Breast epithelium (tissue), 4 donors: ENCODE measurements at regions not wholly inside any gene's neighbourhood (a gene's known extent, or its start where the extent isn't known, plus 50 kb on each side); places are given as distances from the start of the nearest gene placed in this dataset.

Experiments used
- DNase-seq, 2 donors: peaks; one replicate each; pipeline ENCODE4 v3.0.0-alpha.2; 2019; ENCODE audit warnings: low spot score in 2 of 2
- H3K27ac ChIP-seq, 2 donors: fragments of 200-600 bp; sonication (generic) in 1 of 2; one replicate each; pipeline ENCODE4 v1.5.1; 2016 to 2019; ENCODE audit warnings: mild to moderate bottlenecking in 1 of 2
- H3K27me3 ChIP-seq, 2 donors: fragments of 200-600 bp; sonication (generic) in 1 of 2; one replicate each; pipeline versions ENCODE4 v1.5.1 to v1.6.0; 2017 to 2019; ENCODE audit warnings: control low read depth in 1 of 2, mild to moderate bottlenecking in 1 of 2
- H3K36me3 ChIP-seq: fragments of 200-600 bp; one replicate; pipeline ENCODE4 v1.5.1; 2019
- H3K4me1 ChIP-seq, 2 donors: fragments of 200-600 bp; sonication (generic); one replicate each; pipeline ENCODE4 v1.5.1; 2016 to 2019; ENCODE audit warnings: control low read depth in 1 of 2
- H3K4me3 ChIP-seq, 3 donors: fragments of 200-600 bp; sonication (generic); 1 replicate in 2 of 3; 2 replicates in 1 of 3; pipeline ENCODE4 v1.5.1; 2016 to 2019; ENCODE audit warnings: mild to moderate bottlenecking in 3 of 3, moderate library complexity in 2 of 3
- H3K9me3 ChIP-seq, 2 donors: fragments of 200-600 bp; sonication (generic) in 1 of 2; one replicate each; pipeline ENCODE4 v1.5.1; 2016 to 2019; ENCODE audit warnings: control low read depth in 1 of 2
- POLR2A ChIP-seq: fragments of 450-650 bp; IDR thresholded peaks from one replicate; pipeline ENCODE4 v1.6.1; 2016; ENCODE audit warnings: antibody characterized with exemption, mild to moderate bottlenecking, moderate library complexity
- POLR2AphosphoS5 ChIP-seq, 3 donors: sonication (generic); formaldehyde crosslinking; IDR thresholded peaks; one replicate each; pipeline ENCODE4 v1.6.1; 2017; ENCODE audit warnings: antibody characterized with exemption in 3 of 3
- intact Hi-C: fragments of 100-400 bp; cut with DNase I; formaldehyde crosslinking; loops from one replicate; pipeline ENCODE4 v1.15.1; 2023; ENCODE audit warnings: low total_unique reads
- TF ChIP-seq, protein P1 (sequence below), 3 donors: fragments of 450-650 bp; IDR thresholded peaks; one replicate each; pipeline ENCODE4 v1.5.1; 2016 to 2017; ENCODE audit warnings: antibody characterized with exemption in 3 of 3, mild to moderate bottlenecking in 3 of 3, moderate library complexity in 3 of 3

DNA sequence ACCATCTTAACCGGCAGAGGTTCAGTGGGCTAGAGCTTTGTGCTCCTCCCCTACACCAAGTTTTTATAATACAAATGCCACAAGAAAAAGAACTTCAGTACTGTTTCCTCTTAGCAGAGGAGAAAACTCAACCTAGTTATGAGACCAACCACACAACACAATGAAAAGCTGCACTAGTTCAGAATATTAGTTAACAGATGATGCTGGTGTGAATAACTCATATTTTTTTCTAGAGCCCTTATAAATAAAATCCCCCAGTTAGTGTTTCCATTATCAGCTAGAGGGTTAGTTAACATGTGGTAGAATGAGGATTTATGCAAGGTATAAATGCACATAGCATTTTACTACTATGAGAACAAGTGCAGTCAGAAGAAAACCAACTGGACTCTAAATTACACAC, 61.9 kb upstream of the AMN1 start:
- DNase-seq, result no peak
- H3K36me3 ChIP-seq, result no peaks in the 10 kb centered on the region
- H3K9me3 ChIP-seq, result no peaks in the 10 kb centered on the region
- no peak overlapping the region for H3K4me3 ChIP-seq
- TF ChIP-seq, protein P1, sequence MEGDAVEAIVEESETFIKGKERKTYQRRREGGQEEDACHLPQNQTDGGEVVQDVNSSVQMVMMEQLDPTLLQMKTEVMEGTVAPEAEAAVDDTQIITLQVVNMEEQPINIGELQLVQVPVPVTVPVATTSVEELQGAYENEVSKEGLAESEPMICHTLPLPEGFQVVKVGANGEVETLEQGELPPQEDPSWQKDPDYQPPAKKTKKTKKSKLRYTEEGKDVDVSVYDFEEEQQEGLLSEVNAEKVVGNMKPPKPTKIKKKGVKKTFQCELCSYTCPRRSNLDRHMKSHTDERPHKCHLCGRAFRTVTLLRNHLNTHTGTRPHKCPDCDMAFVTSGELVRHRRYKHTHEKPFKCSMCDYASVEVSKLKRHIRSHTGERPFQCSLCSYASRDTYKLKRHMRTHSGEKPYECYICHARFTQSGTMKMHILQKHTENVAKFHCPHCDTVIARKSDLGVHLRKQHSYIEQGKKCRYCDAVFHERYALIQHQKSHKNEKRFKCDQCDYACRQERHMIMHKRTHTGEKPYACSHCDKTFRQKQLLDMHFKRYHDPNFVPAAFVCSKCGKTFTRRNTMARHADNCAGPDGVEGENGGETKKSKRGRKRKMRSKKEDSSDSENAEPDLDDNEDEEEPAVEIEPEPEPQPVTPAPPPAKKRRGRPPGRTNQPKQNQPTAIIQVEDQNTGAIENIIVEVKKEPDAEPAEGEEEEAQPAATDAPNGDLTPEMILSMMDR (IDR thresholded peaks at IDR 0.05), result no peak
- TF ChIP-seq POLR2A (no peak), POLR2AphosphoS5 (IDR thresholded peaks at IDR 0.05) (no peak)
- H3K27ac ChIP-seq, result no peak overlapping the region
- no peaks in the 10 kb centered on the region for H3K4me1 ChIP-seq
- intact Hi-C loops, result no loop called here
- no peaks in the 10 kb centered on the region for H3K27me3 ChIP-seq

DNA sequence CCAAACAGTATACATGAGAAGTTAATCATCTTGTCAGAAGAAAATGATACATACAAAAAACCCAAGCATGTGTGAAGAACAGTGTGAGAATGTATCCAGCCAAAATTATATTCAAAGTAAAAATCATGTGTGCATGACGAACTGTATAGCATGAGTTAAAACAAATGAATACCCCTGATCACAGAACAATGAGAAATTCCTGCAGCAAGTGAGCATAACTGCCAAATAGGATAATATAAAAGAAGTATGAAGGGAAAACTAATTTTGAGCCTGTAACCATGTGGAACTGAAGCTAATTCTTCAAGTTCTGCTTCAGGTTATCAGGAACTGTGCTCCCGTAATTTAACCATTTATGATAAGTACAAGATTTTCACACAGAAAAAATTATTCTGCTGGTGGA, 56.5 kb upstream of the AMN1 start:
- Histone ChIP-seq H3K27me3 (no peaks in the 10 kb centered on the region), H3K9me3 (no peaks in the 10 kb centered on the region), H3K36me3 (no peaks in the 10 kb centered on the region), H3K4me1 (no peaks in the 10 kb centered on the region), H3K4me3 (no peak overlapping the region), H3K27ac (no peak overlapping the region)
- TF ChIP-seq POLR2AphosphoS5 (IDR thresholded peaks at IDR 0.05) (no peak), POLR2A (no peak)
- TF ChIP-seq, protein P1 (IDR thresholded peaks at IDR 0.05), result no peak
- DNase-seq, result no peak
- intact Hi-C loops, result no loop called here

DNA sequence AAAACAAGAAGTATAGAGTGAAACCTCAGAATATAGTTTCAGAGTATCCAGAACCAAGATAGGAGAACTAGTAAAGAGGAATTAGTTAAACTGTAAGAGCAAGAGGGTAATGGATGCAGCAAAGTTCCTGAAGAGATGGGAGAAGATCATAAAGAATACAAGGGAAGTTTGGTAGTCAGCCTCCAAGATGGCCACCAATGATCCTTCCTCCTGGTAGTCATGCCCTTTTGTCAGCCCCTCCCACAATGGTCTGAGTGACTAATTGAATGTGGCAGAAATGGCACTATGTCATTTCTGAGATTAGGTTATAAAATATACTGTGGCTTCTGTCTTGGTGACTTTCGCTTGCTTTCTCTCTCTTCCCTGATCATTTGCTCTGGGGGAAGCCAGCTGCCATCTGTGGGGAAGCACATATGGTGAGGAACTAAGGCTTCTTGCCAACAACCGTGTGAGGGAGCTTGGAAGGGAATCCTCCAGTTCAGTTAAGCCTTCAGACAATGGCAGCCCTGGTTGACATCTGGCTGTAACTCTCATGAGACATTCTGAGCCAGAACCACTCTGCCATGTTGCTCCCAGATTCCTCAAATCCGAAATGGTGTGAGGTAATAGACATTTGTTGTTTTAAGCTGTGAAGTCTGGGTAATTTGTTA, 55.3 kb upstream of the AMN1 start:
- no peaks in the 10 kb centered on the region for H3K4me1 ChIP-seq
- H3K27me3 ChIP-seq, result no peaks in the 10 kb centered on the region
- TF ChIP-seq POLR2A (no peak), POLR2AphosphoS5 (IDR thresholded peaks at IDR 0.05) (no peak)
- TF ChIP-seq, protein P1 (IDR thresholded peaks at IDR 0.05), result no peak
- no peak overlapping the region for H3K4me3 ChIP-seq
- intact Hi-C loops, result no loop called here
- no peaks in the 10 kb centered on the region for H3K36me3 ChIP-seq
- no peak for DNase-seq
- no peaks in the 10 kb centered on the region for H3K9me3 ChIP-seq
- H3K27ac ChIP-seq, result no peak overlapping the region

- Histone ChIP-seq H3K27me3 (no peaks in the 10 kb centered on the region), H3K4me3 (no peak overlapping the region), H3K9me3 (no peaks in the 10 kb centered on the region), H3K27ac (no peak overlapping the region), H3K36me3 (no peaks in the 10 kb centered on the region), H3K4me1 (no peaks in the 10 kb centered on the region)
- TF ChIP-seq POLR2AphosphoS5 (IDR thresholded peaks at IDR 0.05), result no peak
- no peak for TF ChIP-seq POLR2A
- TF ChIP-seq, protein P1 (IDR thresholded peaks at IDR 0.05), result no peak
- intact Hi-C loops, result no loop called here
- no peak for DNase-seq
Measured at GRCh38 chr12:31783556-31783955, 54.7 kb upstream of the AMN1 start.

DNA sequence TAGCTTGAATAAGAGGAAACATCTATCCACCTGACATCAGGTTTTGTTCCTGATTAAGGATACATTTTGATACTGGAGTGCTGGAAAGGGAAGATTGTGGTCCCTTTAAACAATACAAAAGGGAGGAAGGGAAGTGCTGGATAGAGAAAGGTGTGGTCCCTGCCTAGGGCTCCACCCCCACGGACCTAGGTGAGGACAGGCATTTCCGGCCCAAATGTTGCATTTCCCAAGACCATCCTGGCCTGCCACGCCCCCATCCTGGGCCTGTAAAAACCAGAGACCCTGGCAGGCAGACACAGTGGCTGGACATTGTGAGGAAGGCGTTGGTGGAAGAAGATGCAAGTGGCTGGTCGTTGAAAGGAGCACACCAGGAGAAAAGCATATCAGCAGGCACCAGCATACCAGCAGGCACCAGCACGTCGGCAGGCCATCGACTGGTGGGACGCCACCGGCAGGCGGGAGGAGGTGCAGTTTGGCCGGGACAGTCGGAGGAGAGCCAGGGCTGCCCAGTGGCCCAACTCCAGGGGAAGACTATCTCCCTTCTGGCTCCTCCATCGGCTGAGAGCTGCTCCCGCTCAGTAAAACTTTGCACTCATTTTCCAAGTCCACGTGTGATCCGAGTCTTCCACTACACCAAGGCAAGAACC, 53.2 kb upstream of the AMN1 start:
- intact Hi-C loops, result no loop called here
- no peak overlapping the region for H3K27ac ChIP-seq
- TF ChIP-seq, protein P1 (IDR thresholded peaks at IDR 0.05), result no peak
- no peaks in the 10 kb centered on the region for H3K9me3 ChIP-seq
- no peak for DNase-seq
- H3K27me3 ChIP-seq, result no peaks in the 10 kb centered on the region
- no peak overlapping the region for H3K4me3 ChIP-seq
- no peaks in the 10 kb centered on the region for H3K4me1 ChIP-seq
- no peaks in the 10 kb centered on the region for H3K36me3 ChIP-seq
